Ascending aorta (tissue), 2 donors: ENCODE measurements at regions not wholly inside any gene's neighbourhood (a gene's known extent, or its start where the extent isn't known, plus 50 kb on each side); places are given as distances from the start of the nearest gene placed in this dataset.

ENCODE experiments used
- DNase-seq, 2 donors: peaks; one replicate each; pipeline ENCODE4 v3.0.0-alpha.2; 2019; ENCODE audit warnings: low spot score in 2 of 2
- H3K27ac ChIP-seq, 2 donors: fragments of 200-600 bp; sonication (generic); one replicate each; pipeline ENCODE4 v1.5.1; 2016 to 2017; ENCODE audit warnings: mild to moderate bottlenecking in 1 of 2
- H3K27me3 ChIP-seq: fragments of 200-600 bp; sonication (generic); one replicate; pipeline ENCODE4 v1.5.1; 2017
- H3K36me3 ChIP-seq, 2 donors: fragments of 200-600 bp; sonication (generic); one replicate each; pipeline ENCODE4 v1.5.1; 2016
- H3K4me1 ChIP-seq, 2 donors: fragments of 200-600 bp; sonication (generic); one replicate each; pipeline ENCODE4 v1.5.1; 2016 to 2017; ENCODE audit warnings: mild to moderate bottlenecking in 1 of 2
- H3K4me3 ChIP-seq, 2 donors: fragments of 200-600 bp; sonication (generic); one replicate each; pipeline ENCODE4 v1.5.1; 2016 to 2017; ENCODE audit warnings: mild to moderate bottlenecking in 1 of 2
- H3K9me3 ChIP-seq, 2 donors: fragments of 200-600 bp; sonication (generic); one replicate each; pipeline ENCODE4 v1.5.1; 2016
- CTCF ChIP-seq, 3 experiments: fragments of 200-600 bp in 2 of 3; fragments of 450-650 bp in 1 of 3; sonication (generic) in 2 of 3; IDR thresholded peaks; one replicate each; pipeline ENCODE4 v1.5.1; 2016 to 2019; ENCODE audit warnings: antibody characterized with exemption in 3 of 3, mild to moderate bottlenecking in 1 of 3, moderate library complexity in 1 of 3
- intact Hi-C: fragments of 100-400 bp; cut with DNase I; formaldehyde crosslinking; loops from one replicate; pipeline ENCODE4 v1.15.1; 2023

GRCh38 chr5:167661605-167662004 lies 629.8 kb upstream of the WWC1 start:
- Histone ChIP-seq H3K27ac (no peak overlapping the region), H3K4me3 (no peak overlapping the region), H3K9me3 (no peaks in the 10 kb centered on the region), H3K27me3 (no peaks in the 10 kb centered on the region), H3K36me3 (no peaks in the 10 kb centered on the region), H3K4me1 (no peaks in the 10 kb centered on the region)
- intact Hi-C loops, result no loop called here
- no peak for DNase-seq
- no peak for TF ChIP-seq CTCF (IDR thresholded peaks at IDR 0.05)

GRCh38 chr5:167664222-167664804 lies 627.1 kb upstream of the WWC1 start:
- Histone ChIP-seq H3K27me3 (no peaks in the 10 kb centered on the region), H3K36me3 (no peaks in the 10 kb centered on the region), H3K9me3 (no peaks in the 10 kb centered on the region), H3K4me3 (no peak overlapping the region), H3K27ac (no peak overlapping the region), H3K4me1 (no peaks in the 10 kb centered on the region)
- intact Hi-C loops, result no loop called here
- no peak for TF ChIP-seq CTCF (IDR thresholded peaks at IDR 0.05)
- no peak for DNase-seq

GRCh38 chr5:167665841-167666375 lies 625.5 kb upstream of the WWC1 start:
- Histone ChIP-seq H3K4me3 (no peak overlapping the region), H3K36me3 (no peaks in the 10 kb centered on the region), H3K27me3 (no peaks in the 10 kb centered on the region), H3K4me1 (no peaks in the 10 kb centered on the region), H3K9me3 (no peaks in the 10 kb centered on the region), H3K27ac (no peak overlapping the region)
- TF ChIP-seq CTCF (IDR thresholded peaks at IDR 0.05), result no peak
- intact Hi-C loops, result no loop called here
- no peak for DNase-seq

GRCh38 chr5:167671176-167671575 lies 620.3 kb upstream of the WWC1 start:
- no peak for DNase-seq
- H3K4me3 ChIP-seq, result no peak overlapping the region
- no peaks in the 10 kb centered on the region for H3K36me3 ChIP-seq
- TF ChIP-seq CTCF (IDR thresholded peaks at IDR 0.05), result no peak
- no peaks in the 10 kb centered on the region for H3K27me3 ChIP-seq
- intact Hi-C loops, result no loop called here
- H3K4me1 ChIP-seq, result no peaks in the 10 kb centered on the region
- H3K9me3 ChIP-seq, result no peaks in the 10 kb centered on the region
- no peak overlapping the region for H3K27ac ChIP-seq

- Histone ChIP-seq H3K27me3 (no peaks in the 10 kb centered on the region), H3K4me1 (no peaks in the 10 kb centered on the region), H3K36me3 (no peaks in the 10 kb centered on the region), H3K9me3 (no peaks in the 10 kb centered on the region), H3K4me3 (no peak overlapping the region), H3K27ac (no peak overlapping the region)
- no peak for TF ChIP-seq CTCF (IDR thresholded peaks at IDR 0.05)
- intact Hi-C loops, result no loop called here
- no peak for DNase-seq
Observed at GRCh38 chr5:167673942-167674341, 617.5 kb upstream of the WWC1 start.

- intact Hi-C loops, result no loop called here
- TF ChIP-seq CTCF (IDR thresholded peaks at IDR 0.05), result no peak
Observed at GRCh38 chr5:167678481-167678880, 613.0 kb upstream of the WWC1 start.

More at GRCh38 chr5:167678481-167678880, 613.0 kb upstream of the WWC1 start:
- Histone ChIP-seq H3K9me3 (no peaks in the 10 kb centered on the region), H3K27me3 (no peaks in the 10 kb centered on the region), H3K4me3 (no peak overlapping the region), H3K4me1 (no peaks in the 10 kb centered on the region), H3K27ac (no peak overlapping the region), H3K36me3 (no peaks in the 10 kb centered on the region)
- no peak for DNase-seq
